ENCODE measurements at regions not wholly inside any gene's neighbourhood (a gene's known extent, or its start where the extent isn't known, plus 50 kb on each side); places are given as distances from the start of the nearest gene placed in this dataset.

DNA sequence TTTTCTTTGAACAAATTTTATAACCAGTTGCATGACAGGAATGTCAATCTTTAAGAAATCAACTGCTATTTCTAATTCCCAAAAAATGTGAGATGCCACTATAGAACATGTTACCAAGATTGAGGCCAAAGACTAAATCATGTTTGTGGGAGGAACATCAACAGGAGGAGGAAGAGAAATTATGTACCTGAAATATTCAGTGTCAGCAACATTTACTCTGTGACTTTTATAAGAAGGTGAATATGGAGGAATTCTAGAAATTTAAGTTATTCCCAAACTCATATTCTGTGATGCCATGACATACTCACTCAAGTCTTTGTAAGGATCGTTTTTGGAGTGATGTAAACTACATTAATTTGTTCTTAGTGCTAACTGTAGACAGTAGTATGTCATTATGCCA, 408.4 kb downstream of the SH2D4B start:
- no peaks in the 10 kb centered on the region for H3K9me3 ChIP-seq (ENCODE audit: low read length)
- H2AFZ ChIP-seq (ENCODE audit: low read length) = no peak overlapping the region
- no peaks in the 10 kb centered on the region for H3K4me1 ChIP-seq (ENCODE audit: insufficient read depth, low read length, severe bottlenecking)
- H4K20me1 ChIP-seq (ENCODE audit: insufficient read depth, low read length) = no peaks in the 10 kb centered on the region
- H3K36me3 ChIP-seq (ENCODE audit: insufficient read depth, low read length) = no peaks in the 10 kb centered on the region
- H3K4me2 ChIP-seq (ENCODE audit: low read length) = no peak overlapping the region
- no peaks in the 10 kb centered on the region for H3K27me3 ChIP-seq (ENCODE audit: insufficient read depth, low read length)
- no peaks in the 10 kb centered on the region for H3F3A ChIP-seq (ENCODE audit: insufficient read depth, low read length)
- H3K27ac ChIP-seq (ENCODE audit: low read depth, low read length, poor library complexity, severe bottlenecking) = no peak overlapping the region
- no peaks in the 10 kb centered on the region for H3K79me2 ChIP-seq (ENCODE audit: insufficient read depth, low read length)
- H3K9me2 ChIP-seq (ENCODE audit: low read depth, low read length) = no peaks in the 10 kb centered on the region
- TF ChIP-seq EZH2 (IDR thresholded peaks at IDR 0.05; ENCODE audit: borderline replicate concordance, low read length) = no peak
- TF ChIP-seq, protein P1, sequence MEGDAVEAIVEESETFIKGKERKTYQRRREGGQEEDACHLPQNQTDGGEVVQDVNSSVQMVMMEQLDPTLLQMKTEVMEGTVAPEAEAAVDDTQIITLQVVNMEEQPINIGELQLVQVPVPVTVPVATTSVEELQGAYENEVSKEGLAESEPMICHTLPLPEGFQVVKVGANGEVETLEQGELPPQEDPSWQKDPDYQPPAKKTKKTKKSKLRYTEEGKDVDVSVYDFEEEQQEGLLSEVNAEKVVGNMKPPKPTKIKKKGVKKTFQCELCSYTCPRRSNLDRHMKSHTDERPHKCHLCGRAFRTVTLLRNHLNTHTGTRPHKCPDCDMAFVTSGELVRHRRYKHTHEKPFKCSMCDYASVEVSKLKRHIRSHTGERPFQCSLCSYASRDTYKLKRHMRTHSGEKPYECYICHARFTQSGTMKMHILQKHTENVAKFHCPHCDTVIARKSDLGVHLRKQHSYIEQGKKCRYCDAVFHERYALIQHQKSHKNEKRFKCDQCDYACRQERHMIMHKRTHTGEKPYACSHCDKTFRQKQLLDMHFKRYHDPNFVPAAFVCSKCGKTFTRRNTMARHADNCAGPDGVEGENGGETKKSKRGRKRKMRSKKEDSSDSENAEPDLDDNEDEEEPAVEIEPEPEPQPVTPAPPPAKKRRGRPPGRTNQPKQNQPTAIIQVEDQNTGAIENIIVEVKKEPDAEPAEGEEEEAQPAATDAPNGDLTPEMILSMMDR (IDR thresholded peaks at IDR 0.05; ENCODE audit: low read length) = no peak
- H3K4me3 ChIP-seq (ENCODE audit: low read depth, low read length, poor library complexity, severe bottlenecking) = no peak overlapping the region
- H3K9ac ChIP-seq (ENCODE audit: low read length) = no peak overlapping the region

DNA sequence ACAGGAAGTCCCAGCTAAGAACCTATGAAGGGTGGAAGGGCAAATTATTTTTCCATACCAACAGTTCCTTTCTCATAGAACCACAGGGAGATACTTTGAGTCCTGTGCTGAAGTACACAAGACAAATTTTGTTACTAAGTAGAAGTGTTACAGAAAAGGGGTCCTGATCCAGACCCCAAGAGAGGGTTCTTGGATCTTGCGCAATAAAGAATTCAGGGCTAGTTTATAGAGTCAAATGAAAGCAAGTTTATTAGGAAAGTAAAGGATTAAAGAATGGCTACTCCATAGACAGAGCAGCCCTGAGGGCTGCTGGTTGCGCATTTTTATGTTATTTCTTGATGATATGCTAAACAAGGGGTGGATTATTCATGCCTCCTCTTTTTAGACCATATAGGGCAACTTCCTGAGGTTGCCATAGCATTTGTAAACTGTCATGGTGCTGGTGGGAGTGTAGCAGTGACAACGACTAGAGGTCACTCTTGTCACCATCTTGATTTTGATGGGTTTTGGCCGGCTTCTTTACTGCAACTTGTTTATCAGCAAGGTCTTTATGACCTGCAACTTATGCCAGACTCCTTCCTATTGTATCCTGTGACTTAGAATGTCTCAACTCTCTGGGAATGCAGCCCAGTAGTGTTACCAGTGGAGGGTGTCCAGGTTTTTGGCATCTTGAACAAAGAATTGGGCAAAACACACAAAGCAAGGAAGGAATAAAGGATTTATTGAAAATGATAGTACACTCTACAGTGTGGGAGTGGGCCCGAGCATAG, 409.4 kb downstream of the SH2D4B start:
- Histone ChIP-seq H3K4me1 (ENCODE audit: insufficient read depth, low read length, severe bottlenecking) (no peaks in the 10 kb centered on the region), H3K9me2 (ENCODE audit: low read depth, low read length) (no peaks in the 10 kb centered on the region), H3K79me2 (ENCODE audit: insufficient read depth, low read length) (no peaks in the 10 kb centered on the region), H3K27ac (ENCODE audit: low read depth, low read length, poor library complexity, severe bottlenecking) (no peak overlapping the region), H3K36me3 (ENCODE audit: insufficient read depth, low read length) (no peaks in the 10 kb centered on the region), H3K4me3 (ENCODE audit: low read depth, low read length, poor library complexity, severe bottlenecking) (no peak overlapping the region), H4K20me1 (ENCODE audit: insufficient read depth, low read length) (no peaks in the 10 kb centered on the region), H3K9ac (ENCODE audit: low read length) (no peak overlapping the region), H3F3A (ENCODE audit: insufficient read depth, low read length) (no peaks in the 10 kb centered on the region), H2AFZ (ENCODE audit: low read length) (no peak overlapping the region), H3K27me3 (ENCODE audit: insufficient read depth, low read length) (no peaks in the 10 kb centered on the region), H3K4me2 (ENCODE audit: low read length) (no peak overlapping the region), H3K9me3 (ENCODE audit: low read length) (no peaks in the 10 kb centered on the region)
- TF ChIP-seq, protein P1 (IDR thresholded peaks at IDR 0.05; ENCODE audit: low read length) = no peak
- no peak for TF ChIP-seq EZH2 (IDR thresholded peaks at IDR 0.05; ENCODE audit: borderline replicate concordance, low read length)

DNA sequence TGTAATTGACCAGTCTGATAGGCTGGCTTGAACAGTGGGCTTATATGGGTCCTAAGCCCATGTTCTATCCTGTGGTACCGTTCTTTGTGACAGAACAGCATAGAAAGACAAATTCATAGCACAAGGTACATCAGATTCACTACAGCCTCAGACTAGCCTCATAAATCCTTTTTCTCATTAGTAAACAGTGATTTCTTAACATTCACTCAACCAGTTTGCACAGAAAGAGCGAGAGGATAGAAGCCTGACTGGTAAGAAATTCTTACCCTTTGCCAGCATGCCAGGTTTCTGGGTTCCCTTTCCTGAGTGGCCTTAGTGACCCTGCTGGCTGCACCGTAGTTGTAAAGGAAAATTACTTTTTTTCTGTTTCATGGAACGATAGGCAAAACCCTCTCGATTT, 412.1 kb downstream of the SH2D4B start:
- TF ChIP-seq EZH2 (IDR thresholded peaks at IDR 0.05; ENCODE audit: borderline replicate concordance, low read length) = no peak
- TF ChIP-seq, protein P1 (IDR thresholded peaks at IDR 0.05; ENCODE audit: low read length) = no peak
- Histone ChIP-seq H3K9me2 (ENCODE audit: low read depth, low read length) (no peaks in the 10 kb centered on the region), H3F3A (ENCODE audit: insufficient read depth, low read length) (no peaks in the 10 kb centered on the region), H3K27me3 (ENCODE audit: insufficient read depth, low read length) (no peaks in the 10 kb centered on the region), H3K4me1 (ENCODE audit: insufficient read depth, low read length, severe bottlenecking) (no peaks in the 10 kb centered on the region), H4K20me1 (ENCODE audit: insufficient read depth, low read length) (no peaks in the 10 kb centered on the region), H3K36me3 (ENCODE audit: insufficient read depth, low read length) (no peaks in the 10 kb centered on the region), H3K4me2 (ENCODE audit: low read length) (no peak overlapping the region), H3K4me3 (ENCODE audit: low read depth, low read length, poor library complexity, severe bottlenecking) (no peak overlapping the region), H3K79me2 (ENCODE audit: insufficient read depth, low read length) (no peaks in the 10 kb centered on the region), H3K9me3 (ENCODE audit: low read length) (no peaks in the 10 kb centered on the region), H3K27ac (ENCODE audit: low read depth, low read length, poor library complexity, severe bottlenecking) (no peak overlapping the region), H2AFZ (ENCODE audit: low read length) (no peak overlapping the region), H3K9ac (ENCODE audit: low read length) (no peak overlapping the region)
